AG04449 (cell line): ENCODE measurements at regions not wholly inside any gene's neighbourhood (a gene's known extent, or its start where the extent isn't known, plus 50 kb on each side); places are given as distances from the start of the nearest gene placed in this dataset.

Source experiments
- CTCF ChIA-PET: fragments of 350-600 bp; formaldehyde crosslinking; extraction: SDS; loops from one replicate; lab custom pipeline; 2021; ENCODE audit warnings: antibody characterized with exemption; lab: Yijun Ruan, JAX
- POLR2A ChIA-PET: fragments of 400-600, 350-600 bp; formaldehyde crosslinking; extraction: SDS; loops from one replicate; lab custom pipeline; 2020; ENCODE audit warnings: antibody characterized with exemption, inconsistent platforms; lab: Yijun Ruan, JAX
- DNase-seq: peaks from one replicate; pipeline ENCODE4 v3.0.0-alpha.2; 2010; ENCODE audit warnings: low read depth, low spot score
- H3K4me3 ChIP-seq: 2 replicates; pipeline ENCODE4 v1.5.1; 2011; ENCODE audit warnings: low read depth, mild to moderate bottlenecking, control low read depth, low read length
- TF ChIP-seq, protein P1 (sequence below): IDR thresholded peaks from one replicate; pipeline ENCODE4 v1.5.1; 2011; ENCODE audit warnings: mild to moderate bottlenecking, moderate library complexity, low read length, control low read depth, inconsistent platforms; ENCODE audit not compliant: insufficient read depth; ENCODE audit errors: missing control alignments

DNA sequence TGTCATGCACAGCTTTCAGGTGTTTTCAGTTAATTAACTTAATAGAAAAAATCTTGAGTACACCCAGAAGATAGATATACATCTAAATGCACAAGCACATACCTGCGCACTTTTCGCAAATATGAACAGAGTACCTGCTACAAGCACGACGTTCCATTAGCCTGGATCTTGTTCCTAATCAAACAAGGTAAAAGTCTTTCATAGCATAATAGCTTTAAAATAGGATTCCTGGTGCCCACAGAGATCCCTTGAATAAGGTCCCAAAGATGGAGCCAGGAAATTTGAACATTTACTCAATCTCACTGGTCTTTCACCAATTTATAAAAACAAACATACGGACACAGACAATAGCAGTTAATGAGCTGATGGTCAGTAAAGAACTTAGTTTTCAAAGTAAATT, 689.8 kb upstream of the CHORDC1 start:
- TF ChIP-seq, protein P1, sequence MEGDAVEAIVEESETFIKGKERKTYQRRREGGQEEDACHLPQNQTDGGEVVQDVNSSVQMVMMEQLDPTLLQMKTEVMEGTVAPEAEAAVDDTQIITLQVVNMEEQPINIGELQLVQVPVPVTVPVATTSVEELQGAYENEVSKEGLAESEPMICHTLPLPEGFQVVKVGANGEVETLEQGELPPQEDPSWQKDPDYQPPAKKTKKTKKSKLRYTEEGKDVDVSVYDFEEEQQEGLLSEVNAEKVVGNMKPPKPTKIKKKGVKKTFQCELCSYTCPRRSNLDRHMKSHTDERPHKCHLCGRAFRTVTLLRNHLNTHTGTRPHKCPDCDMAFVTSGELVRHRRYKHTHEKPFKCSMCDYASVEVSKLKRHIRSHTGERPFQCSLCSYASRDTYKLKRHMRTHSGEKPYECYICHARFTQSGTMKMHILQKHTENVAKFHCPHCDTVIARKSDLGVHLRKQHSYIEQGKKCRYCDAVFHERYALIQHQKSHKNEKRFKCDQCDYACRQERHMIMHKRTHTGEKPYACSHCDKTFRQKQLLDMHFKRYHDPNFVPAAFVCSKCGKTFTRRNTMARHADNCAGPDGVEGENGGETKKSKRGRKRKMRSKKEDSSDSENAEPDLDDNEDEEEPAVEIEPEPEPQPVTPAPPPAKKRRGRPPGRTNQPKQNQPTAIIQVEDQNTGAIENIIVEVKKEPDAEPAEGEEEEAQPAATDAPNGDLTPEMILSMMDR, result no peak
- H3K4me3 ChIP-seq, result no peak overlapping the region
- ChIA-PET CTCF (no interaction called here), POLR2A (no interaction called here)
- DNase-seq, result no peak

DNA sequence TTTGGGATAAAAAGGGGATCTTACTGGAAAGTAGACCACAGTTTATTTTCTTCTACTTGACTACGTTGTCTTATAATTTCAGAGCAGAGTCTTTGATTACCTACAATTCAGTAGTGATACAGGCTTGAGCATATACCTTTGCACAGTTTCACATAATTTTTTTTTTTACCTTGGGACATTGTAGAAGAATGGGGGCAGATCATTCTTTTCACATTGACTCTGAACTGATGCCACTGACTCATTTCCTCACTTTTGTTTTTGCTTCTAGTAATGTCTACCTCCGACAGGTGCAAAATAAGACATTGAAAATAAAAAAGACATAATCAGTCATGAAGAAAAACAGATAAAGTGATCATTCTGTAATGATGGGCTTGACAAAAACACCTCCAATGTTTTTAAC, 688.3 kb upstream of the CHORDC1 start:
- TF ChIP-seq, protein P1, result no peak
- DNase-seq, result no peak
- POLR2A ChIA-PET, result no interaction called here
- H3K4me3 ChIP-seq, result no peak overlapping the region
- CTCF ChIA-PET, result no interaction called here

- ChIA-PET CTCF (no interaction called here), POLR2A (no interaction called here)
- no peak for DNase-seq
- TF ChIP-seq, protein P1, result no peak
- H3K4me3 ChIP-seq, result no peak overlapping the region
Observed at GRCh38 chr11:90908074-90908473, 685.2 kb upstream of the CHORDC1 start.

DNA sequence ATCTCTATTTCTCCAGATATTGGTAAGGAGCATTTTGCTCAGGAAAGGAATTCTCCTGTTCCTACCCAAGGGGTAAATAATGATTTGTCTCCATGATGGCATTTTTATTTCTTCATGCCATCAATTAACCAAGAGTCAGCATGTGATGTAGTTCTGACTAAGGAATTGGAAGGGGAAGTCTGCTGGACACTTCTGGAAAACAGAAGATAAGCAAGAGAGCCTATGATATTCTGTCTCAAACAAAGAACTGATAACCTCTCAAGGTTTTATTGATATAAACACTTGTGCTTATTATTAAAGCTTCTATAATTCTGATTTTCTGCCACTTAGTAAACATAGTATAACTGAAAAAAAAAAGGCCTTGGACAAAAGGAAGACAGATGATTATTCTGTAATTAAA, 673.0 kb upstream of the CHORDC1 start:
- CTCF ChIA-PET, result no interaction called here
- POLR2A ChIA-PET, result no interaction called here
- TF ChIP-seq, protein P1, result no peak
- H3K4me3 ChIP-seq, result no peak overlapping the region
- no peak for DNase-seq

DNA sequence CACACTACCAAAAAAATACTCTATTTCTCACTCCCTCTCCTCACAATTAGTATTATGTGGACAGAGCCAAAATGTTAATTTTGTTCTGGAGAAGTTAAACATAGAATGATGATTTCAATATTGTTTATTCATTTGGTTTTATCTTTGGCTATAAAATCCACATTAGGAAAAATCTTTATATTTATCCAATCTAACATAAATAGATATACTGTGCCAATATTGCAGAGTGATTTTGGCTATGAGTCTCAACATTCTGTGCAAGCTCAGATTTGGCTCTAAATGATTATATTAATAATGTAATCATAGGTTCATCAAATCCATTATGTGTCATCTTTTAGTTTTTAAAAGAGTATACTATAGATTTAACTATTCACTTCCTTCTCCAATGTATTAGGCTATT, 667.5 kb upstream of the CHORDC1 start:
- POLR2A ChIA-PET, result no interaction called here
- no peak for DNase-seq
- TF ChIP-seq, protein P1, result no peak
- CTCF ChIA-PET, result no interaction called here
- H3K4me3 ChIP-seq, result no peak overlapping the region

DNA sequence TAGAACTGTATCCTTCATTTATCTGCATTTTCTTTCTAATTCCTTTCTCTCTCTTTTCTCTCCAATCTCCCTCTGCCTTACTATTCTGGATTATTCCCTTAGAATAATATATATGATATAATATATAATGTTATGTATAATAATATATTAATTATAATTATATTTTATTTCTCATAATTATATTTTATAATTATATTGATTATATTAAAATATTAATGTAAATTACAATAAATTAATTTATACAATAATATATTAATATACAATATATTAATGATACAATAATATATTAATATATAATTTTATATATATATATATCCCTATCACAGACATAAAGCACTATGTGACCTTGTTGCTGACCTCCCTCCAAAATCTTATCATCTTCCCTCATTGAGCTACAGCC, 661.3 kb upstream of the CHORDC1 start:
- no peak overlapping the region for H3K4me3 ChIP-seq
- ChIA-PET CTCF (no interaction called here), POLR2A (no interaction called here)
- no peak for DNase-seq
- TF ChIP-seq, protein P1, result no peak
